Body of pancreas (tissue), 4 donors: ENCODE measurements at regions not wholly inside any gene's neighbourhood (a gene's known extent, or its start where the extent isn't known, plus 50 kb on each side); places are given as distances from the start of the nearest gene placed in this dataset.

ENCODE experiments used
- CTCF ChIP-seq, 7 experiments: fragments of 450-650 bp in 4 of 7; fragments of 200-600 bp in 3 of 7; sonication (generic) in 3 of 7; IDR thresholded peaks; one replicate each; pipeline ENCODE4 v1.5.1; 2016 to 2019; ENCODE audit warnings: antibody characterized with exemption in 7 of 7
- POLR2A ChIP-seq, 3 donors: fragments of 450-650 bp; IDR thresholded peaks; one replicate each; pipeline ENCODE4 v1.6.1; 2016; ENCODE audit warnings: antibody characterized with exemption in 3 of 3, mild to moderate bottlenecking in 2 of 3

GRCh38 chr14:25887251-25887878 is 710.5 kb downstream of the NOVA1 start:
- TF ChIP-seq POLR2A (IDR thresholded peaks at IDR 0.05), result no peak
- no peak for TF ChIP-seq CTCF (IDR thresholded peaks at IDR 0.05)
